Breast epithelium (tissue), 3 donors: ENCODE measurements at regions not wholly inside any gene's neighbourhood (a gene's known extent, or its start where the extent isn't known, plus 50 kb on each side); places are given as distances from the start of the nearest gene placed in this dataset.

Experiments
- POLR2A ChIP-seq: fragments of 450-650 bp; IDR thresholded peaks from one replicate; pipeline ENCODE4 v1.6.1; 2016; ENCODE audit warnings: antibody characterized with exemption, mild to moderate bottlenecking, moderate library complexity
- POLR2AphosphoS5 ChIP-seq, 3 donors: sonication (generic); formaldehyde crosslinking; IDR thresholded peaks; one replicate each; pipeline ENCODE4 v1.6.1; 2017; ENCODE audit warnings: antibody characterized with exemption in 3 of 3
- TF ChIP-seq, protein P1 (sequence below), 3 donors: fragments of 450-650 bp; IDR thresholded peaks; one replicate each; pipeline ENCODE4 v1.5.1; 2016 to 2017; ENCODE audit warnings: antibody characterized with exemption in 3 of 3, mild to moderate bottlenecking in 3 of 3, moderate library complexity in 3 of 3

DNA sequence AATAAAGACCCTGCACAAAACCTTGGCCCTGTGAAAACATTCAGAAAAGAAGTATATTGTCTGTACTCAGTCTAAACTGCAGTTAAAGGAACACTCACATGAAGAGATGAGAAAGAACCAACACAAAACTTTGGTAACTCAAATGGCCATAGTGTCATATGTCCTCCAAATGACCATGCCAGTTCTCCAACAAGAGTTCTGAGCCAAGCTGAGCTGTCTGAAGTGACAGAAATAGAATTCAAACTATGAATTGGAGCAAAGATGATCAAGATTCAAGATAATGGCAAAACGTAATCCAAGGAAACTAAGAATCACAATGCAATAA lies 739.3 kb upstream of the NDST4 start:
- TF ChIP-seq POLR2A (no peak), POLR2AphosphoS5 (IDR thresholded peaks at IDR 0.05) (no peak)
- TF ChIP-seq, protein P1, sequence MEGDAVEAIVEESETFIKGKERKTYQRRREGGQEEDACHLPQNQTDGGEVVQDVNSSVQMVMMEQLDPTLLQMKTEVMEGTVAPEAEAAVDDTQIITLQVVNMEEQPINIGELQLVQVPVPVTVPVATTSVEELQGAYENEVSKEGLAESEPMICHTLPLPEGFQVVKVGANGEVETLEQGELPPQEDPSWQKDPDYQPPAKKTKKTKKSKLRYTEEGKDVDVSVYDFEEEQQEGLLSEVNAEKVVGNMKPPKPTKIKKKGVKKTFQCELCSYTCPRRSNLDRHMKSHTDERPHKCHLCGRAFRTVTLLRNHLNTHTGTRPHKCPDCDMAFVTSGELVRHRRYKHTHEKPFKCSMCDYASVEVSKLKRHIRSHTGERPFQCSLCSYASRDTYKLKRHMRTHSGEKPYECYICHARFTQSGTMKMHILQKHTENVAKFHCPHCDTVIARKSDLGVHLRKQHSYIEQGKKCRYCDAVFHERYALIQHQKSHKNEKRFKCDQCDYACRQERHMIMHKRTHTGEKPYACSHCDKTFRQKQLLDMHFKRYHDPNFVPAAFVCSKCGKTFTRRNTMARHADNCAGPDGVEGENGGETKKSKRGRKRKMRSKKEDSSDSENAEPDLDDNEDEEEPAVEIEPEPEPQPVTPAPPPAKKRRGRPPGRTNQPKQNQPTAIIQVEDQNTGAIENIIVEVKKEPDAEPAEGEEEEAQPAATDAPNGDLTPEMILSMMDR (IDR thresholded peaks at IDR 0.05): peak in 1 of 3 donors; percentile 4
